ENCODE measurements at regions not wholly inside any gene's neighbourhood (a gene's known extent, or its start where the extent isn't known, plus 50 kb on each side); places are given as distances from the start of the nearest gene placed in this dataset.
"Not testable (repeated sequence)": the region's sequence is repeated elsewhere in the genome, so short reads cannot be mapped to it uniquely, and the experiment has no call there.

- no peak for DNase-seq (ENCODE audit: low read depth)
- H3K4me3 ChIP-seq (replicated peaks; ENCODE audit: low read depth, low read length): no peak overlapping the region
- TF ChIP-seq CTCF (IDR thresholded peaks at IDR 0.05; ENCODE audit: low read length, missing control alignments): no peak
These were observed 261.3 kb downstream of the PARM1 start for GRCh38 chr4:75194180-75194579.

GRCh38 chr4:75192182-75192581 is 259.3 kb downstream of the PARM1 start:
- not testable (repeated sequence) for H3K4me3 ChIP-seq (replicated peaks; ENCODE audit: low read depth, low read length); DNase-seq (ENCODE audit: low read depth)

GRCh38 chr4:75189711-75190335 is 256.9 kb downstream of the PARM1 start:
- no peak for DNase-seq (ENCODE audit: low read depth)
- no peak for TF ChIP-seq CTCF (IDR thresholded peaks at IDR 0.05; ENCODE audit: low read length, missing control alignments)
- H3K4me3 ChIP-seq (replicated peaks; ENCODE audit: low read depth, low read length): no peak overlapping the region

- no peak for TF ChIP-seq CTCF (IDR thresholded peaks at IDR 0.05; ENCODE audit: low read length, missing control alignments)
- H3K4me3 ChIP-seq (replicated peaks; ENCODE audit: low read depth, low read length): no peak overlapping the region
- DNase-seq (ENCODE audit: low read depth): no peak
These were observed 248.2 kb downstream of the PARM1 start for GRCh38 chr4:75180790-75181776.

- DNase-seq (ENCODE audit: low read depth): no peak
- no peak overlapping the region for H3K4me3 ChIP-seq (replicated peaks; ENCODE audit: low read depth, low read length)
- no peak for TF ChIP-seq CTCF (IDR thresholded peaks at IDR 0.05; ENCODE audit: low read length, missing control alignments)
These were observed 247.3 kb downstream of the PARM1 start for GRCh38 chr4:75180217-75180616.

- no peak for TF ChIP-seq CTCF (IDR thresholded peaks at IDR 0.05; ENCODE audit: low read length, missing control alignments)
- no peak for DNase-seq (ENCODE audit: low read depth)
- no peak overlapping the region for H3K4me3 ChIP-seq (replicated peaks; ENCODE audit: low read depth, low read length)
These were observed 246.6 kb downstream of the PARM1 start for GRCh38 chr4:75179510-75179909.

- DNase-seq (ENCODE audit: low read depth): no peak
- no peak for TF ChIP-seq CTCF (IDR thresholded peaks at IDR 0.05; ENCODE audit: low read length, missing control alignments)
- no peak overlapping the region for H3K4me3 ChIP-seq (replicated peaks; ENCODE audit: low read depth, low read length)
These were observed 239.6 kb downstream of the PARM1 start for GRCh38 chr4:75172551-75172950.

Data from fibroblast of pulmonary artery (primary cell).